Parathyroid adenoma (tissue), 2 donors: ENCODE measurements at regions not wholly inside any gene's neighbourhood (a gene's known extent, or its start where the extent isn't known, plus 50 kb on each side); places are given as distances from the start of the nearest gene placed in this dataset.

Experiments used
- H2AFZ ChIP-seq: fragments of 300-600 bp; sonication (generic); one replicate; pipeline ENCODE4 v1.7.0; 2017; ENCODE audit warnings: antibody characterized with exemption, mild to moderate bottlenecking
- H3K27ac ChIP-seq: fragments of 300-600 bp; sonication (generic); one replicate; pipeline ENCODE4 v1.7.0; 2017
- H3K27me3 ChIP-seq: fragments of 300-600 bp; sonication (generic); one replicate; pipeline ENCODE4 v1.7.0; 2017; ENCODE audit warnings: low read length; ENCODE audit not compliant: control insufficient read depth, insufficient read depth
- H3K36me3 ChIP-seq: fragments of 300-600 bp; sonication (generic); one replicate; pipeline ENCODE4 v1.7.0; 2017; ENCODE audit warnings: low read length; ENCODE audit not compliant: control insufficient read depth, insufficient read depth
- H3K4me1 ChIP-seq: fragments of 300-600 bp; sonication (generic); one replicate; pipeline ENCODE4 v1.7.0; 2017; ENCODE audit warnings: control low read depth
- H3K4me2 ChIP-seq: fragments of 300-600 bp; sonication (generic); one replicate; pipeline ENCODE4 v1.7.0; 2017; ENCODE audit warnings: low read length
- H3K4me3 ChIP-seq: fragments of 300-600 bp; sonication (generic); one replicate; pipeline ENCODE4 v1.7.0; 2017; ENCODE audit warnings: low read depth, low read length
- H3K79me2 ChIP-seq: fragments of 300-600 bp; sonication (generic); one replicate; pipeline ENCODE4 v1.7.0; 2017; ENCODE audit warnings: control low read depth
- H3K9ac ChIP-seq: fragments of 300-600 bp; sonication (generic); one replicate; pipeline ENCODE4 v1.7.0; 2017; ENCODE audit warnings: mild to moderate bottlenecking
- H3K9me3 ChIP-seq: fragments of 300-600 bp; sonication (generic); one replicate; pipeline ENCODE4 v1.7.0; 2017; ENCODE audit warnings: low read length; ENCODE audit not compliant: control insufficient read depth
- CTCF ChIP-seq: fragments of 300-600 bp; sonication (generic); IDR thresholded peaks from one replicate; pipeline ENCODE4 v1.7.0; 2017; ENCODE audit warnings: antibody characterized with exemption, mild to moderate bottlenecking
- donor health status: primary hyperparathyroidism.

DNA sequence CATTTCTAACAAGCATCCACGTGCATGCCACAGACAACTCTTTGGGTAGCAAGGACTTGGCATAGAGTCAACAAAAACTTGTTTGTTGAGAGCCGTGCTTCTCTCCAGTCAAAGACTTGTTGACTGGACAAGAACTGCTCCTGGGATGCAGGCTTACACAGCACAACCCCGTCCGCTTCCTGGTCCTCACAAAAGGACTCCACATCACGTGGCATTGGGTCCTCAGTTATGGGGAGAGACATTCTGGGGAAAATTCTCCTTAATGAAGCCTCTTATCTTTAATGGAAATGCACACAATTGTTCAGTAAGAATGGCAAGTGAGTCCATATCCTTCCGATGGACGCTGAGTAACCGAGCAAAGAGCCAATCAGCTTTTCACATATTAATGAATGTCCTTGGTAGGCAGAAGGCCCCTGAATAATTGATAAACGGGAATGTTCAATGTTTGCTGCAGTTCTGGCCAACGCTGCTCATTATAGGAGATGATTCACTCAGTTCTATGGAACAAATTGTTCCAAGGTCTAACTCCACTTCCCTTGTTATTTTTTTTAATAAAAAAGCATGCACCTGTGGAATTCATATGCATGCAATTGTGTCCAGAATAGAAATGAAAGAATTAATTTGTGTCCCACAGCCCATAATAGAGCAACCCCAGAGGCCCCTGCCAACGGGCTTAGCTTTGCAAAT is 97.0 kb upstream of the ZNF366 start:
- Histone ChIP-seq H3K27ac (no peak overlapping the region), H3K4me2 (no peak overlapping the region), H2AFZ (no peak overlapping the region), H3K9me3 (no peaks in the 10 kb centered on the region), H3K4me1 (peaks cover 4% of the 10 kb centered on the region), H3K79me2 (no peaks in the 10 kb centered on the region), H3K27me3 (no peaks in the 10 kb centered on the region), H3K36me3 (no peaks in the 10 kb centered on the region), H3K4me3 (no peak overlapping the region), H3K9ac (no peak overlapping the region)
- no peak for TF ChIP-seq CTCF

GRCh38 chr5:72602696-72603685 is 95.8 kb upstream of the ZNF366 start:
- Histone ChIP-seq H3K9ac (no peak overlapping the region), H3K4me2 (no peak overlapping the region), H3K4me1 (peaks cover 12% of the 10 kb centered on the region), H2AFZ (peak overlapping the region; percentile 3), H3K9me3 (no peaks in the 10 kb centered on the region), H3K27me3 (no peaks in the 10 kb centered on the region), H3K4me3 (no peak overlapping the region), H3K79me2 (no peaks in the 10 kb centered on the region), H3K36me3 (no peaks in the 10 kb centered on the region), H3K27ac (no peak overlapping the region)
- no peak for TF ChIP-seq CTCF

- Histone ChIP-seq H3K27me3 (no peaks in the 10 kb centered on the region), H3K27ac (no peak overlapping the region), H3K9ac (no peak overlapping the region), H3K4me3 (no peak overlapping the region), H3K79me2 (no peaks in the 10 kb centered on the region), H3K36me3 (no peaks in the 10 kb centered on the region), H3K9me3 (no peaks in the 10 kb centered on the region), H2AFZ (no peak overlapping the region), H3K4me1 (peaks cover 23% of the 10 kb centered on the region), H3K4me2 (no peak overlapping the region)
- no peak for TF ChIP-seq CTCF
These were observed 94.7 kb upstream of the ZNF366 start for GRCh38 chr5:72601861-72602260.

DNA sequence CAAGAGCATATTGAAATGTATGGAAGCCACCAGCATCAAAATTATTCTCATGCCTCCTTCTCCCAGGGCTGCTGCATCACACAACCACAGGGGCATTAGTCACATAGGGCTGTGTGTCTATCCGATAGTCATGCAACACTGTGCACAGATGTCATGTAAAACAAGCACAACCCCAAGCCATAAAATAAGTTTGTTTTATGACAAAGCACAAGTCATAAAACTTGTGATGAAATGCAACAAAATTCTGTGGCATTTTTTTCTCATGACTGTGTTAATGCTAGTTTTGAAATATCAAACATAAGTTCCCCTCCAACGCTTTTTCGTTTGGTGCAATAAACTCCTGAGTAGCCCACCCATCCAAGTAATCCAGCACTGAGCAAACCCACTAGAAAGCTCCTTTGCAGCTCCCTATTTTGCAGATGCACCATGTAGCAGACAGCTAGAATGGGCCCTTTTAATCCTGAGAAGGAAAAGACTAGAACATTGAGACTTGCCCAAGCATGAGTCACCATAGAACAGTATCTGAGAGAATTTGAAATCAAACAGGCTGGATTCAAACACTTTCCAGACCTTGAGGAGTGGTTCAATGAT is 93.3 kb upstream of the ZNF366 start:
- TF ChIP-seq CTCF = no peak
- Histone ChIP-seq H3K27ac (no peak overlapping the region), H3K9me3 (no peaks in the 10 kb centered on the region)

More for the DNA sequence above, 93.3 kb upstream of the ZNF366 start:
- H3K36me3 ChIP-seq = no peaks in the 10 kb centered on the region
- peaks cover 31% of the 10 kb centered on the region for H3K4me1 ChIP-seq
- H3K27me3 ChIP-seq = no peaks in the 10 kb centered on the region
- H3K79me2 ChIP-seq = no peaks in the 10 kb centered on the region
- no peak overlapping the region for H2AFZ ChIP-seq
- H3K4me3 ChIP-seq = no peak overlapping the region
- H3K9ac ChIP-seq = no peak overlapping the region
- H3K4me2 ChIP-seq = no peak overlapping the region
